BE2C (cell line): ENCODE measurements at regions not wholly inside any gene's neighbourhood (a gene's known extent, or its start where the extent isn't known, plus 50 kb on each side); places are given as distances from the start of the nearest gene placed in this dataset.

Source experiments
- DNase-seq: peaks from one replicate; pipeline ENCODE4 v3.0.0-alpha.2; 2020
- H3K27me3 ChIP-seq: fragments of 250-450 bp; sonication (Bioruptor Pico); 2 replicates; pipeline ENCODE4 v1.5.1; 2020; ENCODE audit warnings: mild to moderate bottlenecking
- H3K36me3 ChIP-seq: fragments of 250-450 bp; sonication (Bioruptor Pico); 2 replicates; pipeline ENCODE4 v1.5.1; 2020; ENCODE audit warnings: mild to moderate bottlenecking
- H3K4me1 ChIP-seq: fragments of 250-450 bp; sonication (Bioruptor Pico); 2 replicates; pipeline ENCODE4 v1.5.1; 2020
- H3K4me3 ChIP-seq: 2 replicates; pipeline ENCODE4 v1.5.1; 2011; ENCODE audit warnings: low read depth, low read length
- H3K9me3 ChIP-seq: fragments of 250-450 bp; sonication (Bioruptor Pico); 2 replicates; pipeline ENCODE4 v1.5.1; 2020
- CTCF ChIP-seq: IDR thresholded peaks from 2 replicates; pipeline ENCODE4 v1.5.1; 2012; ENCODE audit warnings: mild to moderate bottlenecking, low read depth, low read length

GRCh38 chr4:62191451-62192240, 991.5 kb downstream of the ADGRL3 start:
- peak overlapping the region; percentile 36 for H3K4me3 ChIP-seq
- DNase-seq = peak; percentile 67
- H3K4me1 ChIP-seq = peaks cover 22% of the 10 kb centered on the region
- no peaks in the 10 kb centered on the region for H3K36me3 ChIP-seq
- no peaks in the 10 kb centered on the region for H3K27me3 ChIP-seq
- no peaks in the 10 kb centered on the region for H3K9me3 ChIP-seq
- no peak for TF ChIP-seq CTCF

DNA sequence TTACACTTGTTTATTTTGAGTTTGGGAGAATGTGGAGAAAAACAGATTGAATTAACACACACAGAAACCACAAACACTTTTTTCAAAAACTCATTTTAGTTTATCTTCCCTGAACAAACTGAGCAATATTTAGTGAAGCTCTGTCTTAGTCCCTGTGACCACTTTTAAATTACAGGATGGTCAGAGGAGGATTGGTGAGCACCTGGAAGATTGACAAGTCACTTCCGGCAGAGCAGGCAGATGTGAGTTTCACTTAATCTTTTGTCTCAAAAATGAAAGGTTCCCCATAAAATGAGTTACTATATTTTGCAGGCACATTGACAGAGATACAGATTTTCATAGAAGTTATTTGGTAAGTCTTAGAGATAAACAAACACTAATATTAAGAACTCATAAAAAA, 970.1 kb downstream of the ADGRL3 start:
- Histone ChIP-seq H3K4me3 (no peak overlapping the region), H3K27me3 (no peaks in the 10 kb centered on the region), H3K36me3 (no peaks in the 10 kb centered on the region), H3K9me3 (no peaks in the 10 kb centered on the region), H3K4me1 (no peaks in the 10 kb centered on the region)
- no peak for DNase-seq
- TF ChIP-seq CTCF = no peak

GRCh38 chr4:62168681-62169080, 968.6 kb downstream of the ADGRL3 start:
- no peaks in the 10 kb centered on the region for H3K4me1 ChIP-seq
- no peaks in the 10 kb centered on the region for H3K9me3 ChIP-seq
- H3K4me3 ChIP-seq = no peak overlapping the region
- H3K36me3 ChIP-seq = no peaks in the 10 kb centered on the region
- H3K27me3 ChIP-seq = no peaks in the 10 kb centered on the region
- no peak for DNase-seq
- TF ChIP-seq CTCF = no peak

- 0 out of 2 replicates have a peak, but pooled peaks have one; percentile 14 for TF ChIP-seq CTCF
- Histone ChIP-seq H3K4me1 (peaks cover 8% of the 10 kb centered on the region), H3K9me3 (no peaks in the 10 kb centered on the region), H3K4me3 (no peak overlapping the region), H3K27me3 (no peaks in the 10 kb centered on the region), H3K36me3 (no peaks in the 10 kb centered on the region)
- no peak for DNase-seq
Observed at GRCh38 chr4:62162606-62163005, 962.5 kb downstream of the ADGRL3 start.

DNA sequence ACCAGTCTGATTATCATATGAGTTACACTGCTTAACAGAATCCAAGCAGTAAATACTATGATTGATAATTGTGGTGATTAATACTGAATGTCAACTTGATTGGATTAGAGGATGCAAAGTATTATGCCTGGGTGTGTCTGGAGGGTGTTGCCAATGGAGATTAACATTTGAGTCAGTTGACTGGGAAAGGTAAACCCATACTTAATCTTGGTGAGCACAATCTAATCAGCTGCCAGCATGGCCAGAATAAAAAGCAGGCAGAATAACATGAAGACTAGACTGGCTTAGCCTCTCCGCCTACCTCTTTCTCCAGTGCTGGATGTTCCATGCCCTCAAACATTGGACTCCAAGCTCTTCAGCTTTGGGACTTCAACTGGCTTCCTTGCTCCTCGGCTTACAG, 961.3 kb downstream of the ADGRL3 start:
- Histone ChIP-seq H3K27me3 (no peaks in the 10 kb centered on the region), H3K36me3 (no peaks in the 10 kb centered on the region), H3K9me3 (no peaks in the 10 kb centered on the region), H3K4me1 (peaks cover 8% of the 10 kb centered on the region), H3K4me3 (no peak overlapping the region)
- no peak for DNase-seq
- TF ChIP-seq CTCF = no peak

DNA sequence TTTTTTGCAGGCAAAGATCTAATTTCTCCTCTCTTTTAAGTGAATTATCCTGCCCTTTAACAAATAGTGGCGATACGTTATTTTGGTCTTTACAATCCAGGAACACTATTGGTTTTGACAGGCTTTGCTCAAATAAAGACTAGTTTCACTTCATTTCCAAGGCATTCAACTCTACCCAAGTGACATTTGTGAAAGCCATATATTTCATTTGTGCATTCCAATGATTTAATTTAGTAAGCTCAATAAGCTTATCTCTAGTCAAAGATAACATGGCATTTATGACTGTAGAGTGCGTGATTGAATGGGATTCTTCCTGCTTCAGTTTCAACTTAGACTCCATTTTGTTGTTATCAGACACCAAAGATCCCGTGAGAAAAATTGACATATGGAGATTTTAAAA, 959.8 kb downstream of the ADGRL3 start:
- Histone ChIP-seq H3K4me1 (peaks cover 8% of the 10 kb centered on the region), H3K36me3 (no peaks in the 10 kb centered on the region), H3K9me3 (no peaks in the 10 kb centered on the region), H3K4me3 (peak overlapping the region; percentile 17), H3K27me3 (no peaks in the 10 kb centered on the region)
- no peak for DNase-seq
- TF ChIP-seq CTCF = no peak
